HEK293T (cell line): ENCODE measurements at regions not wholly inside any gene's neighbourhood (a gene's known extent, or its start where the extent isn't known, plus 50 kb on each side); places are given as distances from the start of the nearest gene placed in this dataset.

Source experiments
- ARNT ChIP-seq: fragments of 450-650 bp; IDR thresholded peaks from 2 replicates; pipeline ENCODE4 v1.6.1; 2017; ENCODE audit warnings: mild to moderate bottlenecking
- FOXA1 ChIP-seq: fragments of 450-650 bp; IDR thresholded peaks from 2 replicates; pipeline ENCODE4 v1.6.1; 2016; ENCODE audit warnings: mild to moderate bottlenecking
- L3MBTL2 ChIP-seq: fragments of 450-650 bp; conservative IDR thresholded peaks from 2 replicates; pipeline ENCODE4 v1.6.1; 2016; ENCODE audit warnings: mild to moderate bottlenecking
- SP1 ChIP-seq: fragments of 450-650 bp; IDR thresholded peaks from 2 replicates; pipeline ENCODE4 v1.6.1; 2017

GRCh38 chr2:128485761-128486639 lies 167.3 kb upstream of the HS6ST1 start:
- TF ChIP-seq FOXA1 (no peak), ARNT (no peak), SP1 (no peak), L3MBTL2 (no peak)
